ENCODE measurements at regions not wholly inside any gene's neighbourhood (a gene's known extent, or its start where the extent isn't known, plus 50 kb on each side); places are given as distances from the start of the nearest gene placed in this dataset.

- Histone ChIP-seq H2BK5ac (ENCODE audit: low read depth, low read length, poor library complexity, severe bottlenecking) (no peak overlapping the region), H3K27me3 (ENCODE audit: control insufficient read depth in 1 of 2, insufficient read depth in 1 of 2, low read length in 2 of 2) (peaks cover 10 to 26% of the 10 kb centered on the region in 2 experiments), H3K27ac (ENCODE audit: low read length, poor library complexity, severe bottlenecking) (no peak overlapping the region), H3K4me1 (ENCODE audit: control insufficient read depth, insufficient read depth, low read depth, low read length) (peaks cover 3% of the 10 kb centered on the region), H3K14ac (ENCODE audit: low read length in 2 of 2) (no peak overlapping the region), H2BK120ac (ENCODE audit: low read depth, low read length) (no peak overlapping the region), H3K4ac (ENCODE audit: low read depth in 1 of 2, low read length in 2 of 2) (no peak overlapping the region), H3K18ac (ENCODE audit: low read depth in 1 of 2, low read length in 2 of 2) (no peak overlapping the region), H2BK12ac (ENCODE audit: low read length in 2 of 2) (no peak overlapping the region), H3K9me3 (ENCODE audit: control insufficient read depth, low read length) (no peaks in the 10 kb centered on the region), H4K91ac (ENCODE audit: low read length) (no peak overlapping the region), H3K4me2 (ENCODE audit: low read length, poor library complexity, severe bottlenecking) (peak overlapping the region; percentile 36), H3K23ac (ENCODE audit: low read length in 2 of 2) (no peak overlapping the region), H3K4me3 (ENCODE audit: insufficient read depth in 1 of 2, low read depth in 1 of 2, low read length in 2 of 2) (no peak overlapping the region), H4K8ac (ENCODE audit: low read length) (no peak overlapping the region), H2AK5ac (ENCODE audit: low read length, severe bottlenecking) (no peak overlapping the region), H3K9ac (ENCODE audit: low read length) (no peak overlapping the region), H2BK15ac (ENCODE audit: low read depth, poor library complexity, severe bottlenecking) (no peak overlapping the region), H2AFZ (ENCODE audit: low read depth, low read length) (no peak overlapping the region), H3K79me1 (replicated peaks; ENCODE audit: low read length, poor library complexity, severe bottlenecking) (no peaks in the 10 kb centered on the region), H3K36me3 (ENCODE audit: control insufficient read depth in 1 of 2, insufficient read depth in 2 of 2, low read depth in 1 of 2, low read length in 2 of 2) (no peaks in the 10 kb centered on the region)
- 81% methylated on average over 16 of the region's 16 CpGs for WGBS
- no peak for DNase-seq
Measured at GRCh38 chr10:132115732-132116131, 50.0 kb downstream of the JAKMIP3 start.

GRCh38 chr10:132117146-132117545 lies 51.4 kb downstream of the JAKMIP3 start:
- Histone ChIP-seq H3K4ac (ENCODE audit: low read depth in 1 of 2, low read length in 2 of 2) (no peak overlapping the region), H2BK15ac (ENCODE audit: low read depth, poor library complexity, severe bottlenecking) (no peak overlapping the region), H4K8ac (ENCODE audit: low read length) (no peak overlapping the region), H3K4me3 (ENCODE audit: insufficient read depth in 1 of 2, low read depth in 1 of 2, low read length in 2 of 2) (no peak overlapping the region), H2AK5ac (ENCODE audit: low read length, severe bottlenecking) (no peak overlapping the region), H3K4me2 (ENCODE audit: low read length, poor library complexity, severe bottlenecking) (no peak overlapping the region), H3K14ac (ENCODE audit: low read length in 2 of 2) (no peak overlapping the region), H2BK5ac (ENCODE audit: low read depth, low read length, poor library complexity, severe bottlenecking) (no peak overlapping the region), H3K18ac (ENCODE audit: low read depth in 1 of 2, low read length in 2 of 2) (no peak overlapping the region), H3K23ac (ENCODE audit: low read length in 2 of 2) (no peak overlapping the region), H3K9me3 (ENCODE audit: control insufficient read depth, low read length) (no peaks in the 10 kb centered on the region), H3K79me1 (replicated peaks; ENCODE audit: low read length, poor library complexity, severe bottlenecking) (no peaks in the 10 kb centered on the region), H3K36me3 (ENCODE audit: control insufficient read depth in 1 of 2, insufficient read depth in 2 of 2, low read depth in 1 of 2, low read length in 2 of 2) (no peaks in the 10 kb centered on the region), H3K9ac (ENCODE audit: low read length) (no peak overlapping the region), H3K27ac (ENCODE audit: low read length, poor library complexity, severe bottlenecking) (no peak overlapping the region), H2BK120ac (ENCODE audit: low read depth, low read length) (no peak overlapping the region), H3K4me1 (ENCODE audit: control insufficient read depth, insufficient read depth, low read depth, low read length) (peaks cover 3% of the 10 kb centered on the region), H2AFZ (ENCODE audit: low read depth, low read length) (no peak overlapping the region), H2BK12ac (ENCODE audit: low read length in 2 of 2) (no peak overlapping the region), H4K91ac (ENCODE audit: low read length) (no peak overlapping the region), H3K27me3 (ENCODE audit: control insufficient read depth in 1 of 2, insufficient read depth in 1 of 2, low read length in 2 of 2) (peaks cover 10 to 28% of the 10 kb centered on the region in 2 experiments)
- 92% methylated on average over 23 of the region's 23 CpGs for WGBS
- no peak for DNase-seq

- Histone ChIP-seq H3K4me3 (ENCODE audit: insufficient read depth in 1 of 2, low read depth in 1 of 2, low read length in 2 of 2) (no peak overlapping the region), H3K4me1 (ENCODE audit: control insufficient read depth, insufficient read depth, low read depth, low read length) (peaks cover 3% of the 10 kb centered on the region), H3K18ac (ENCODE audit: low read depth in 1 of 2, low read length in 2 of 2) (no peak overlapping the region), H3K9me3 (ENCODE audit: control insufficient read depth, low read length) (no peaks in the 10 kb centered on the region), H4K8ac (ENCODE audit: low read length) (no peak overlapping the region), H2AK5ac (ENCODE audit: low read length, severe bottlenecking) (no peak overlapping the region), H3K23ac (ENCODE audit: low read length in 2 of 2) (no peak overlapping the region), H2BK15ac (ENCODE audit: low read depth, poor library complexity, severe bottlenecking) (no peak overlapping the region), H2BK12ac (ENCODE audit: low read length in 2 of 2) (no peak overlapping the region), H3K36me3 (ENCODE audit: control insufficient read depth in 1 of 2, insufficient read depth in 2 of 2, low read depth in 1 of 2, low read length in 2 of 2) (no peaks in the 10 kb centered on the region), H2BK5ac (ENCODE audit: low read depth, low read length, poor library complexity, severe bottlenecking) (no peak overlapping the region), H2AFZ (ENCODE audit: low read depth, low read length) (no peak overlapping the region), H3K9ac (ENCODE audit: low read length) (no peak overlapping the region), H3K4me2 (ENCODE audit: low read length, poor library complexity, severe bottlenecking) (no peak overlapping the region), H3K27ac (ENCODE audit: low read length, poor library complexity, severe bottlenecking) (no peak overlapping the region), H2BK120ac (ENCODE audit: low read depth, low read length) (no peak overlapping the region), H3K79me1 (replicated peaks; ENCODE audit: low read length, poor library complexity, severe bottlenecking) (no peaks in the 10 kb centered on the region), H3K14ac (ENCODE audit: low read length in 2 of 2) (no peak overlapping the region), H3K27me3 (ENCODE audit: control insufficient read depth in 1 of 2, insufficient read depth in 1 of 2, low read length in 2 of 2) (peaks cover 10 to 28% of the 10 kb centered on the region in 2 experiments), H4K91ac (ENCODE audit: low read length) (no peak overlapping the region), H3K4ac (ENCODE audit: low read depth in 1 of 2, low read length in 2 of 2) (no peak overlapping the region)
- no peak for DNase-seq
- 89% methylated on average over 14 of the region's 21 CpGs for WGBS
Measured at GRCh38 chr10:132117636-132118190, 52.0 kb downstream of the JAKMIP3 start.

- no peak overlapping the region for H2BK12ac ChIP-seq (ENCODE audit: low read length in 2 of 2)
- no peak overlapping the region for H2BK120ac ChIP-seq (ENCODE audit: low read depth, low read length)
- H2AFZ ChIP-seq (ENCODE audit: low read depth, low read length), result no peak overlapping the region
- no peak overlapping the region for H2AK5ac ChIP-seq (ENCODE audit: low read length, severe bottlenecking)
- no peaks in the 10 kb centered on the region for H3K9me3 ChIP-seq (ENCODE audit: control insufficient read depth, low read length)
- H4K8ac ChIP-seq (ENCODE audit: low read length), result no peak overlapping the region
- no peak overlapping the region for H3K9ac ChIP-seq (ENCODE audit: low read length)
- peaks cover 3% of the 10 kb centered on the region for H3K4me1 ChIP-seq (ENCODE audit: control insufficient read depth, insufficient read depth, low read depth, low read length)
- no peak overlapping the region for H3K4me2 ChIP-seq (ENCODE audit: low read length, poor library complexity, severe bottlenecking)
- no peak for DNase-seq
- H3K27ac ChIP-seq (ENCODE audit: low read length, poor library complexity, severe bottlenecking), result no peak overlapping the region
- H3K4me3 ChIP-seq (ENCODE audit: insufficient read depth in 1 of 2, low read depth in 1 of 2, low read length in 2 of 2), result no peak overlapping the region
- no peak overlapping the region for H3K23ac ChIP-seq (ENCODE audit: low read length in 2 of 2)
- no peak overlapping the region for H3K18ac ChIP-seq (ENCODE audit: low read depth in 1 of 2, low read length in 2 of 2)
- H2BK15ac ChIP-seq (ENCODE audit: low read depth, poor library complexity, severe bottlenecking), result no peak overlapping the region
- no peak overlapping the region for H3K4ac ChIP-seq (ENCODE audit: low read depth in 1 of 2, low read length in 2 of 2)
- H3K79me1 ChIP-seq (replicated peaks; ENCODE audit: low read length, poor library complexity, severe bottlenecking), result no peaks in the 10 kb centered on the region
- peaks cover 10 to 22% of the 10 kb centered on the region in 2 experiments for H3K27me3 ChIP-seq (ENCODE audit: control insufficient read depth in 1 of 2, insufficient read depth in 1 of 2, low read length in 2 of 2)
- no peak overlapping the region for H3K14ac ChIP-seq (ENCODE audit: low read length in 2 of 2)
- H4K91ac ChIP-seq (ENCODE audit: low read length), result no peak overlapping the region
- no peak overlapping the region for H2BK5ac ChIP-seq (ENCODE audit: low read depth, low read length, poor library complexity, severe bottlenecking)
- no peaks in the 10 kb centered on the region for H3K36me3 ChIP-seq (ENCODE audit: control insufficient read depth in 1 of 2, insufficient read depth in 2 of 2, low read depth in 1 of 2, low read length in 2 of 2)
- WGBS, result 90% methylated on average over 13 of the region's 13 CpGs
Measured at GRCh38 chr10:132118366-132118765, 52.6 kb downstream of the JAKMIP3 start.

Measured in mesenchymal stem cell (in vitro differentiated cells and primary cell).